CD14-positive monocyte (primary cell): ENCODE measurements at regions not wholly inside any gene's neighbourhood (a gene's known extent, or its start where the extent isn't known, plus 50 kb on each side); places are given as distances from the start of the nearest gene placed in this dataset.

ENCODE experiments used
- DNase-seq, 3 donors: peaks; one replicate each; pipeline ENCODE4 v3.0.0-alpha.2; 2011 to 2022
- H2AFZ ChIP-seq: 2 replicates; pipeline ENCODE4 v1.6.0; 2012; ENCODE audit warnings: mild to moderate bottlenecking, low read depth, low read length, inconsistent platforms; ENCODE audit not compliant: insufficient read depth, poor library complexity, severe bottlenecking
- H3K27ac ChIP-seq, 2 donors: 1 replicate in 1 of 2; 2 replicates in 1 of 2; pipeline ENCODE4 v1.5.1; 2012 to 2013; ENCODE audit warnings: low read length in 2 of 2, control low read depth in 1 of 2, inconsistent platforms in 1 of 2, low read depth in 1 of 2, mild to moderate bottlenecking in 1 of 2
- H3K27me3 ChIP-seq, 2 donors: one replicate each; pipeline versions ENCODE4 v1.6.0 to v1.6.1; 2011 to 2013; ENCODE audit warnings: low read length in 2 of 2; ENCODE audit not compliant: control insufficient read depth in 2 of 2, insufficient read depth in 2 of 2
- H3K36me3 ChIP-seq, 2 donors: replicated peaks in 1 of 2; 1 replicate in 1 of 2; 2 replicates in 1 of 2; pipeline versions ENCODE4 v1.5.1 to v1.6.1; 2012 to 2013; ENCODE audit warnings: low read length in 2 of 2, control low read depth in 1 of 2, inconsistent platforms in 1 of 2, mild to moderate bottlenecking in 1 of 2; ENCODE audit not compliant: insufficient read depth in 2 of 2, control insufficient read depth in 1 of 2
- H3K4me1 ChIP-seq, 2 donors: 1 replicate in 1 of 2; 2 replicates in 1 of 2; pipeline versions ENCODE4 v1.5.1 to v1.6.1; 2012 to 2013; ENCODE audit warnings: low read length in 2 of 2, control low read depth in 1 of 2, inconsistent platforms in 1 of 2, mild to moderate bottlenecking in 1 of 2, moderate library complexity in 1 of 2; ENCODE audit not compliant: insufficient read depth in 2 of 2, control insufficient read depth in 1 of 2
- H3K4me2 ChIP-seq: replicated peaks from 2 replicates; pipeline ENCODE3; 2012; ENCODE audit warnings: low read length, moderate library complexity, mild to moderate bottlenecking; ENCODE audit not compliant: poor library complexity, severe bottlenecking; ENCODE audit errors: extremely low read depth
- H3K4me3 ChIP-seq, 3 experiments: fragments of 200-600 bp in 1 of 3; sonication (generic) in 1 of 3; replicated peaks in 1 of 3; 1 replicate in 2 of 3; 2 replicates in 1 of 3; pipeline ENCODE4 v1.5.1; 2011 to 2013; ENCODE audit warnings: low read length in 3 of 3, mild to moderate bottlenecking in 3 of 3, control low read depth in 2 of 3, low read depth in 2 of 3, inconsistent platforms in 1 of 3, moderate library complexity in 1 of 3
- H3K79me2 ChIP-seq: 2 replicates; pipeline ENCODE4 v1.6.0; 2012; ENCODE audit warnings: mild to moderate bottlenecking, control low read depth, inconsistent platforms, low read length, moderate library complexity; ENCODE audit not compliant: insufficient read depth
- H3K9ac ChIP-seq: 2 replicates; pipeline ENCODE4 v1.6.0; 2017; ENCODE audit warnings: low read length, mild to moderate bottlenecking; ENCODE audit not compliant: insufficient read depth, poor library complexity, severe bottlenecking
- H3K9me3 ChIP-seq, 2 donors: replicated peaks in 1 of 2; 1 replicate in 1 of 2; 2 replicates in 1 of 2; pipeline versions ENCODE4 v1.5.1 to v1.6.1; 2012 to 2013; ENCODE audit warnings: low read length in 2 of 2, control low read depth in 1 of 2; ENCODE audit not compliant: control insufficient read depth in 1 of 2, insufficient read depth in 1 of 2
- H4K20me1 ChIP-seq: 2 replicates; pipeline ENCODE4 v1.6.0; 2012; ENCODE audit warnings: mild to moderate bottlenecking, low read length, control low read depth, moderate library complexity; ENCODE audit not compliant: insufficient read depth
- H3K27ac Mint-ChIP-seq, 7 donors: one replicate each; pipeline ENCODE4 v1.8.0; 2020; ENCODE audit warnings: mild to moderate bottlenecking in 7 of 7, mixed read lengths in 7 of 7, moderate library complexity in 6 of 7, inconsistent platforms in 2 of 7
- H3K27me3 Mint-ChIP-seq, 3 donors: one replicate each; pipeline ENCODE4 v1.8.0; 2021 to 2022; ENCODE audit warnings: low read depth in 3 of 3, mild to moderate bottlenecking in 3 of 3, mixed read lengths in 3 of 3, moderate library complexity in 3 of 3, inconsistent platforms in 1 of 3
- H3K36me3 Mint-ChIP-seq, 2 donors: one replicate each; pipeline ENCODE4 v1.8.0; 2020; ENCODE audit warnings: mixed read lengths in 2 of 2, inconsistent platforms in 1 of 2, mild to moderate bottlenecking in 1 of 2
- H3K4me1 Mint-ChIP-seq: one replicate; pipeline ENCODE4 v1.8.0; 2020; ENCODE audit warnings: mild to moderate bottlenecking, mixed read lengths
- H3K4me3 Mint-ChIP-seq, 2 donors: one replicate each; pipeline ENCODE4 v1.8.0; 2020; ENCODE audit warnings: mild to moderate bottlenecking in 2 of 2, mixed read lengths in 2 of 2, moderate library complexity in 1 of 2
- H3K9me3 Mint-ChIP-seq, 7 donors: one replicate each; pipeline ENCODE4 v1.8.0; 2020 to 2022; ENCODE audit warnings: mixed read lengths in 7 of 7, mild to moderate bottlenecking in 6 of 7, moderate library complexity in 6 of 7, inconsistent platforms in 2 of 7
- CTCF ChIP-seq: fragments of 200-600 bp; IDR thresholded peaks from one replicate; pipeline ENCODE4 v1.8.0; 2022; ENCODE audit warnings: antibody characterized with exemption, mild to moderate bottlenecking
- WGBS: methylation state at CpG from one replicate; pipeline ENCODE4 v1.1.5; 2013; ENCODE audit warnings: missing lambda C conversion rate; ENCODE audit not compliant: insufficient coverage; 5-methylcytosine and 5-hydroxymethylcytosine counted together
- intact Hi-C, 2 donors: fragments of 100-400 bp; cut with micrococcal nuclease; formaldehyde crosslinking; loops; one replicate each; pipeline versions ENCODE4 v1.15.0 to v1.15.1; 2023

- no peaks in the 10 kb centered on the region for H3K36me3 ChIP-seq
- 87% methylated on average over 4 of the region's 6 CpGs for WGBS
- no peaks in the 10 kb centered on the region for H3K79me2 ChIP-seq
- intact Hi-C loops: no loop called here
- Mint-ChIP-seq H3K9me3 (peaks cover 0 to 6% (median 0%) of the 10 kb centered on the region in 7 donors), H3K4me3 (no peak overlapping the region), H3K36me3 (no peaks in the 10 kb centered on the region), H3K27me3 (peaks cover 2 to 6% (median 3%) of the 10 kb centered on the region in 3 donors), H3K27ac (no peak overlapping the region), H3K4me1 (no peaks in the 10 kb centered on the region)
- no peaks in the 10 kb centered on the region for H3K9me3 ChIP-seq
- no peak overlapping the region for H3K27ac ChIP-seq
- no peak overlapping the region for H2AFZ ChIP-seq
- DNase-seq: no peak
- no peak overlapping the region for H3K9ac ChIP-seq
- H3K4me1 ChIP-seq: no peaks in the 10 kb centered on the region
- H4K20me1 ChIP-seq: no peaks in the 10 kb centered on the region
- H3K4me2 ChIP-seq: no peak overlapping the region
- H3K27me3 ChIP-seq: no peaks in the 10 kb centered on the region
- no peak for TF ChIP-seq CTCF
- no peak overlapping the region for H3K4me3 ChIP-seq
Observed at GRCh38 chr14:34251662-34252061, 210.4 kb downstream of the SPTSSA start.

GRCh38 chr14:34250959-34251358 lies 211.1 kb downstream of the SPTSSA start:
- Mint-ChIP-seq H3K27ac (no peak overlapping the region), H3K4me3 (no peak overlapping the region), H3K9me3 (peaks cover 0 to 6% (median 0%) of the 10 kb centered on the region in 7 donors), H3K27me3 (peaks cover 1 to 6% (median 2%) of the 10 kb centered on the region in 3 donors), H3K4me1 (no peaks in the 10 kb centered on the region), H3K36me3 (no peaks in the 10 kb centered on the region)
- Histone ChIP-seq H3K27me3 (no peaks in the 10 kb centered on the region), H3K4me2 (no peak overlapping the region), H3K79me2 (no peaks in the 10 kb centered on the region), H3K4me1 (no peaks in the 10 kb centered on the region), H3K36me3 (no peaks in the 10 kb centered on the region), H3K9me3 (no peaks in the 10 kb centered on the region), H4K20me1 (no peaks in the 10 kb centered on the region), H3K27ac (no peak overlapping the region), H3K4me3 (no peak overlapping the region), H2AFZ (no peak overlapping the region), H3K9ac (no peak overlapping the region)
- intact Hi-C loops: no loop called here
- WGBS: 88% methylated on average over 2 of the region's 4 CpGs
- DNase-seq: no peak
- TF ChIP-seq CTCF: no peak
